ENCODE measurements at regions not wholly inside any gene's neighbourhood (a gene's known extent, or its start where the extent isn't known, plus 50 kb on each side); places are given as distances from the start of the nearest gene placed in this dataset.
"Not testable (repeated sequence)": the region's sequence is repeated elsewhere in the genome, so short reads cannot be mapped to it uniquely, and the experiment has no call there.

GRCh38 chr5:118378959-118379358 is 609.4 kb downstream of the DTWD2 start:
- DNase-seq (ENCODE audit: low spot score) = no peak

GRCh38 chr5:118377420-118377819 is 610.9 kb downstream of the DTWD2 start:
- no peak for DNase-seq (ENCODE audit: low spot score)

- no peak for DNase-seq (ENCODE audit: low spot score)
Measured at GRCh38 chr5:118371973-118372831, 616.1 kb downstream of the DTWD2 start.

- DNase-seq (ENCODE audit: low spot score) = no peak
Measured at GRCh38 chr5:118366429-118366828, 621.9 kb downstream of the DTWD2 start.

- DNase-seq (ENCODE audit: low spot score) = no peak
Measured at GRCh38 chr5:118365718-118366117, 622.6 kb downstream of the DTWD2 start.

- no peak for DNase-seq (ENCODE audit: low spot score)
Measured at GRCh38 chr5:118354797-118355196, 633.5 kb downstream of the DTWD2 start.

GRCh38 chr5:118353970-118354369 is 634.4 kb downstream of the DTWD2 start:
- no peak for DNase-seq (ENCODE audit: low spot score)

GRCh38 chr5:118336468-118336867 is 651.9 kb downstream of the DTWD2 start:
- DNase-seq (ENCODE audit: low spot score) = no peak

- no peak for DNase-seq (ENCODE audit: low spot score)
Measured at GRCh38 chr5:118327389-118327788, 661.0 kb downstream of the DTWD2 start.

- DNase-seq (ENCODE audit: low spot score) = no peak
Measured at GRCh38 chr5:118326481-118327045, 661.8 kb downstream of the DTWD2 start.

GRCh38 chr5:118325931-118326330 is 662.4 kb downstream of the DTWD2 start:
- DNase-seq (ENCODE audit: low spot score) = no peak

GRCh38 chr5:118323723-118324122 is 664.6 kb downstream of the DTWD2 start:
- DNase-seq (ENCODE audit: low spot score) = not testable (repeated sequence)

- DNase-seq (ENCODE audit: low spot score) = no peak
Measured at GRCh38 chr5:118321081-118321480, 667.3 kb downstream of the DTWD2 start.

GRCh38 chr5:118320121-118320520 is 668.2 kb downstream of the DTWD2 start:
- DNase-seq (ENCODE audit: low spot score) = no peak

- DNase-seq (ENCODE audit: low spot score) = no peak
Measured at GRCh38 chr5:118314931-118315330, 673.4 kb downstream of the DTWD2 start.

- no peak for DNase-seq (ENCODE audit: low spot score)
Measured at GRCh38 chr5:118311103-118311819, 677.1 kb downstream of the DTWD2 start.

GRCh38 chr5:118310401-118310800 is 677.9 kb downstream of the DTWD2 start:
- DNase-seq (ENCODE audit: low spot score) = no peak

GRCh38 chr5:118303296-118303695 is 685.1 kb downstream of the DTWD2 start:
- DNase-seq (ENCODE audit: low spot score) = no peak

- DNase-seq (ENCODE audit: low spot score) = no peak
Measured at GRCh38 chr5:118302786-118303185, 685.6 kb downstream of the DTWD2 start.

GRCh38 chr5:118301696-118302095 is 686.7 kb downstream of the DTWD2 start:
- no peak for DNase-seq (ENCODE audit: low spot score)

- no peak for DNase-seq (ENCODE audit: low spot score)
Measured at GRCh38 chr5:118295045-118295444, 693.3 kb downstream of the DTWD2 start.

- no peak for DNase-seq (ENCODE audit: low spot score)
Measured at GRCh38 chr5:118293378-118293777, 695.0 kb downstream of the DTWD2 start.

- DNase-seq (ENCODE audit: low spot score) = no peak
Measured at GRCh38 chr5:118290204-118290603, 698.1 kb downstream of the DTWD2 start.
